Tibial nerve (tissue), 3 donors: ENCODE measurements at regions not wholly inside any gene's neighbourhood (a gene's known extent, or its start where the extent isn't known, plus 50 kb on each side); places are given as distances from the start of the nearest gene placed in this dataset.

ENCODE experiments used
- POLR2A ChIP-seq, 2 donors: fragments of 450-650 bp; IDR thresholded peaks; one replicate each; pipeline ENCODE4 v1.6.1; 2017; ENCODE audit warnings: antibody characterized with exemption in 2 of 2, mild to moderate bottlenecking in 2 of 2, moderate library complexity in 2 of 2
- TF ChIP-seq, protein P1 (sequence below), 5 experiments: fragments of 200-600 bp in 3 of 5; fragments of 450-650 bp in 2 of 5; sonication (generic) in 3 of 5; IDR thresholded peaks; one replicate each; pipeline ENCODE4 v1.5.1; 2016 to 2019; ENCODE audit warnings: antibody characterized with exemption in 5 of 5, mild to moderate bottlenecking in 3 of 5, moderate library complexity in 2 of 5

DNA sequence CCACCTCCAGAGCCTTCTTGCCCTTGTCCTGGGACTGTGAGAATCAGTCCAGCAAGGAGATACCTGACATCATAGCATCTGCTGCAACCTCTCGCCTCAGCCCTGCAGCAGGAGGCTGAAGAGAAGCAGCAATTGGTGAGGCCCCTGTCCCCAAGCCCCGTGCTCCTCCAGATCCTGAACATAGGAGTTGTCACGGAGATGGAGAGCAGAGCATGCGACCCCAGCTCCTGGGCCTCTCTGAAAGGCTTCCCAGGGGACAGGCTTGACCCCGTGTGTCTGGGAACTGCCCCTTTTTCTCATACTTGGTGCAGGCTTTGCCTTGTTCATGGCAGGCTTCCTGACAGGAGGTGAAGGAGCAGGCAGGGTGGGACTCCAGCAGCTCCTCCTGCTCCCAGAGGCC lies 127.7 kb upstream of the PZP start:
- TF ChIP-seq, protein P1, sequence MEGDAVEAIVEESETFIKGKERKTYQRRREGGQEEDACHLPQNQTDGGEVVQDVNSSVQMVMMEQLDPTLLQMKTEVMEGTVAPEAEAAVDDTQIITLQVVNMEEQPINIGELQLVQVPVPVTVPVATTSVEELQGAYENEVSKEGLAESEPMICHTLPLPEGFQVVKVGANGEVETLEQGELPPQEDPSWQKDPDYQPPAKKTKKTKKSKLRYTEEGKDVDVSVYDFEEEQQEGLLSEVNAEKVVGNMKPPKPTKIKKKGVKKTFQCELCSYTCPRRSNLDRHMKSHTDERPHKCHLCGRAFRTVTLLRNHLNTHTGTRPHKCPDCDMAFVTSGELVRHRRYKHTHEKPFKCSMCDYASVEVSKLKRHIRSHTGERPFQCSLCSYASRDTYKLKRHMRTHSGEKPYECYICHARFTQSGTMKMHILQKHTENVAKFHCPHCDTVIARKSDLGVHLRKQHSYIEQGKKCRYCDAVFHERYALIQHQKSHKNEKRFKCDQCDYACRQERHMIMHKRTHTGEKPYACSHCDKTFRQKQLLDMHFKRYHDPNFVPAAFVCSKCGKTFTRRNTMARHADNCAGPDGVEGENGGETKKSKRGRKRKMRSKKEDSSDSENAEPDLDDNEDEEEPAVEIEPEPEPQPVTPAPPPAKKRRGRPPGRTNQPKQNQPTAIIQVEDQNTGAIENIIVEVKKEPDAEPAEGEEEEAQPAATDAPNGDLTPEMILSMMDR (IDR thresholded peaks at IDR 0.05) = no peak
- TF ChIP-seq POLR2A (IDR thresholded peaks at IDR 0.05) = no peak
